ENCODE measurements at regions not wholly inside any gene's neighbourhood (a gene's known extent, or its start where the extent isn't known, plus 50 kb on each side); places are given as distances from the start of the nearest gene placed in this dataset.

- Histone ChIP-seq H3K27me3 (no peaks in the 10 kb centered on the region), H3K36me3 (ENCODE audit: low read depth, missing control alignments) (no peaks in the 10 kb centered on the region)
- 68 to 79% methylated on average over 1 of the region's 1 CpG for WGBS, 2 donors
These were observed 369.8 kb upstream of the LCORL start for GRCh38 chr4:18391354-18391728.

DNA sequence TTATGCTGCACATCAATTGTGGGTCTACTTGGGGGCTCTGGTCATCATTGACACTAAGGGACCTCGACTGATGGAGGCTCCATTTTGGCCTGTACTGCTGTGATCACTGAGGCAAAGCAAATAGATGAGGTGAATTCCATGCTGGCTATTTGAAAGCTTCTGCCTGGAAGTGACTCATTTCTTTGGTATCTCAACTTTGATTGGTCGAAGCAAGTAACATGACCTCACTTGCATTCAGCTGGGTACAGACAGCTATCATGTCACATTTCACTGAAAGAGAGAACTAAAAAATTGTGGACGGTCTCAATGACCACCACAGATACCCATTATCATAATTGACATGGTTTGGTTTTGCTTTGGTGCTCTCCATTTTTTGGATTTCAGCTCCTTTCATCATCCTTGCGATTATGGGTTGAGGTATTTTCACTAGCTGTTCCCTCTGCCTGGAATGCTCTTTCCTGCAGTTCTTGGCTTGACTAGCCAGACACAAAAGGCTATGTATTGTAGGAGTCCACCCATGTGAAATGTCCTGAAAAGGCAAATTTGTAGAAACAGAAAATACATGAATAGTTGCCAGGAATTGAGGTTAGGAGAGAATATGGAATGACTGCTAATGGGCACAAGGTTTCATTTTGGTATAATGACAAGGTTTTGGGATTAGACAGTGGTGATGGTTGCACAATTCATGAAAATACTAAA lies 369.2 kb upstream of the LCORL start:
- Histone ChIP-seq H3K4me1 (no peaks in the 10 kb centered on the region), H3K27ac (no peak overlapping the region), H3K4me3 (no peak overlapping the region), H3K27me3 (no peaks in the 10 kb centered on the region), H3K9me3 (no peaks in the 10 kb centered on the region), H3K36me3 (ENCODE audit: low read depth, missing control alignments) (no peaks in the 10 kb centered on the region)
- WGBS, 2 donors: 83 to 87% methylated on average over 4 of the region's 4 CpGs
- no peak for DNase-seq
- intact Hi-C loops (cut with DNase I; ENCODE audit: low total_unique reads): no loop called here
- no peak for TF ChIP-seq POLR2A (IDR thresholded peaks at IDR 0.05)
- TF ChIP-seq, protein P1, sequence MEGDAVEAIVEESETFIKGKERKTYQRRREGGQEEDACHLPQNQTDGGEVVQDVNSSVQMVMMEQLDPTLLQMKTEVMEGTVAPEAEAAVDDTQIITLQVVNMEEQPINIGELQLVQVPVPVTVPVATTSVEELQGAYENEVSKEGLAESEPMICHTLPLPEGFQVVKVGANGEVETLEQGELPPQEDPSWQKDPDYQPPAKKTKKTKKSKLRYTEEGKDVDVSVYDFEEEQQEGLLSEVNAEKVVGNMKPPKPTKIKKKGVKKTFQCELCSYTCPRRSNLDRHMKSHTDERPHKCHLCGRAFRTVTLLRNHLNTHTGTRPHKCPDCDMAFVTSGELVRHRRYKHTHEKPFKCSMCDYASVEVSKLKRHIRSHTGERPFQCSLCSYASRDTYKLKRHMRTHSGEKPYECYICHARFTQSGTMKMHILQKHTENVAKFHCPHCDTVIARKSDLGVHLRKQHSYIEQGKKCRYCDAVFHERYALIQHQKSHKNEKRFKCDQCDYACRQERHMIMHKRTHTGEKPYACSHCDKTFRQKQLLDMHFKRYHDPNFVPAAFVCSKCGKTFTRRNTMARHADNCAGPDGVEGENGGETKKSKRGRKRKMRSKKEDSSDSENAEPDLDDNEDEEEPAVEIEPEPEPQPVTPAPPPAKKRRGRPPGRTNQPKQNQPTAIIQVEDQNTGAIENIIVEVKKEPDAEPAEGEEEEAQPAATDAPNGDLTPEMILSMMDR (IDR thresholded peaks at IDR 0.05): no peak

More at GRCh38 chr4:18391354-18391728, 369.8 kb upstream of the LCORL start:
- DNase-seq: no peak
- H3K4me1 ChIP-seq: no peaks in the 10 kb centered on the region
- intact Hi-C loops (cut with DNase I; ENCODE audit: low total_unique reads): no loop called here
- H3K4me3 ChIP-seq: no peak overlapping the region
- TF ChIP-seq POLR2A (IDR thresholded peaks at IDR 0.05): no peak
- TF ChIP-seq, protein P1 (IDR thresholded peaks at IDR 0.05): no peak
- no peaks in the 10 kb centered on the region for H3K9me3 ChIP-seq
- H3K27ac ChIP-seq: no peak overlapping the region

GRCh38 chr4:18389115-18389514 lies 367.6 kb upstream of the LCORL start:
- Histone ChIP-seq H3K27me3 (no peaks in the 10 kb centered on the region), H3K9me3 (no peaks in the 10 kb centered on the region), H3K4me3 (no peak overlapping the region), H3K4me1 (no peaks in the 10 kb centered on the region), H3K36me3 (ENCODE audit: low read depth, missing control alignments) (no peaks in the 10 kb centered on the region), H3K27ac (no peak overlapping the region)
- intact Hi-C loops (cut with DNase I; ENCODE audit: low total_unique reads): no loop called here
- TF ChIP-seq, protein P1 (IDR thresholded peaks at IDR 0.05): no peak
- TF ChIP-seq POLR2A (IDR thresholded peaks at IDR 0.05): no peak
- no peak for DNase-seq
- 77 to 93% methylated on average over 2 of the region's 2 CpGs for WGBS, 2 donors

DNA sequence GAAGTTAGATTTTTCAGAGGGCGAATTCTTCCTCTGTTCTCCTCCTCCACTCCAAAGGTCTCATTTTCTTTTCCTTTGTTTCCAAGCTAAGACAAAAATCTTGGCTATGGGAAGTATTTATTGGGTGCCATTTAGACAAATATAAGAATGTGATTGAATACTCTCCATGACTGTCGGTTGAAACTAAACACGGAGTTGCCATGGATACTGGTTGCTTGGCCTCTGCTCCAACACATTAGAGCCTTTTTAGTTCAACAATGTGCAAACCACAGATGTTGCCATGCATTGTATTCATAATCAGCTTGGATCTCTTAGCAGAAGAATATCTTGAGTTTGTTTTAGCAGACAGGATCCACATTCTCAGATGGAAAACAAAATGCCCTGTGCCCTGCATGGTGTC lies 366.5 kb upstream of the LCORL start:
- TF ChIP-seq, protein P1 (IDR thresholded peaks at IDR 0.05): no peak
- no peak for TF ChIP-seq POLR2A (IDR thresholded peaks at IDR 0.05)
- Histone ChIP-seq H3K27ac (no peak overlapping the region), H3K4me1 (no peaks in the 10 kb centered on the region), H3K4me3 (no peak overlapping the region), H3K9me3 (no peaks in the 10 kb centered on the region), H3K36me3 (ENCODE audit: low read depth, missing control alignments) (no peaks in the 10 kb centered on the region), H3K27me3 (no peaks in the 10 kb centered on the region)
- intact Hi-C loops (cut with DNase I; ENCODE audit: low total_unique reads): no loop called here
- no peak for DNase-seq
- WGBS, 2 donors: 68 to 75% methylated on average over 3 of the region's 3 CpGs

- Histone ChIP-seq H3K27ac (no peak overlapping the region), H3K4me3 (no peak overlapping the region), H3K9me3 (no peaks in the 10 kb centered on the region), H3K36me3 (ENCODE audit: low read depth, missing control alignments) (no peaks in the 10 kb centered on the region), H3K4me1 (no peaks in the 10 kb centered on the region), H3K27me3 (no peaks in the 10 kb centered on the region)
- DNase-seq: no peak
- TF ChIP-seq POLR2A (IDR thresholded peaks at IDR 0.05): no peak
- TF ChIP-seq, protein P1 (IDR thresholded peaks at IDR 0.05): no peak
- intact Hi-C loops (cut with DNase I; ENCODE audit: low total_unique reads): no loop called here
- 67 to 74% methylated on average over 1 of the region's 1 CpG for WGBS, 2 donors
These were observed 359.6 kb upstream of the LCORL start for GRCh38 chr4:18381186-18381585.

All from testis (tissue), 2 donors.